ENCODE measurements at regions not wholly inside any gene's neighbourhood (a gene's known extent, or its start where the extent isn't known, plus 50 kb on each side); places are given as distances from the start of the nearest gene placed in this dataset.

DNA sequence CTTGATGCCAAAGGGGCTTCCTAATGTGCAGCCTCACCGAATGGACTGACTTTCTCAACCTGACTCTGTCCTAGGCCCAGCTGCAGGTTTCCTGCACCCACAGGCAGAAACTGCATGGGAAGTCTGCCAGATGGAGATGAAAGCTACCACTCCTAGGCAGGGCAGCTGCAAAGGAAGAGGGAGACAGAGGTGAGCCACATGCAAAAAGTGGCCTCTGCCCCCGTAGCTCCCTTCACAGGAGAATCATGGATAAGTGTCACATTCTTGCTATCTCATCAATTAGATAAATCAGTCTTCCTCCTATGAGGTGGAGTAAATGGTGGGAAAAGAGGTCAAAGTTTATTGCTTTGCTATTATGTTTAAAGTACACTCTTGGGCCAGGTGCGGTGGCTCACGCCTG, 191.3 kb downstream of the ALDH8A1 start:
- Histone ChIP-seq H3K27me3 (no peaks in the 10 kb centered on the region), H3K36me3 (no peaks in the 10 kb centered on the region), H3K9me3 (peaks cover 0 to 4% (median 0%) of the 10 kb centered on the region in 12 donors), H3K4me1 (no peaks in the 10 kb centered on the region), H3K4me3 (no peak overlapping the region), H3K27ac (no peak overlapping the region)
- ATAC-seq (no peak), DNase-seq (no peak)
- 88 to 100% (median 94%) methylated on average over 4 of the region's 4 CpGs for WGBS, 4 donors
- TF ChIP-seq POLR2A (IDR thresholded peaks at IDR 0.05): no peak
- TF ChIP-seq CTCF (IDR thresholded peaks at IDR 0.05): no peak
- intact Hi-C loops (cut with DNase I): no loop called here

GRCh38 chr6:134757911-134758361, 192.0 kb downstream of the ALDH8A1 start:
- WGBS, 4 donors: 90 to 100% (median 99%) methylated on average over 1 of the region's 1 CpG
- no peaks in the 10 kb centered on the region for H3K4me1 ChIP-seq
- intact Hi-C loops (cut with DNase I): no loop called here
- H3K27ac ChIP-seq: no peak overlapping the region
- no peak overlapping the region for H3K4me3 ChIP-seq
- H3K27me3 ChIP-seq: no peaks in the 10 kb centered on the region
- DNase-seq (no peak), ATAC-seq (no peak)
- no peaks in the 10 kb centered on the region for H3K36me3 ChIP-seq
- TF ChIP-seq CTCF (IDR thresholded peaks at IDR 0.05): no peak
- no peak for TF ChIP-seq POLR2A (IDR thresholded peaks at IDR 0.05)
- no peaks in the 10 kb centered on the region for H3K9me3 ChIP-seq

- TF ChIP-seq CTCF (IDR thresholded peaks at IDR 0.05) (no peak), POLR2A (IDR thresholded peaks at IDR 0.05) (no peak)
- DNase-seq (no peak), ATAC-seq (no peak)
- no peak overlapping the region for H3K4me3 ChIP-seq
- intact Hi-C loops (cut with DNase I): no loop called here
- no peaks in the 10 kb centered on the region for H3K9me3 ChIP-seq
- WGBS, 4 donors: 75 to 89% (median 85%) methylated on average over 2 of the region's 2 CpGs
- H3K27ac ChIP-seq: no peak overlapping the region
- no peaks in the 10 kb centered on the region for H3K27me3 ChIP-seq
- H3K4me1 ChIP-seq: no peaks in the 10 kb centered on the region
- no peaks in the 10 kb centered on the region for H3K36me3 ChIP-seq
These were observed 193.4 kb downstream of the ALDH8A1 start for GRCh38 chr6:134756374-134757025.

DNA sequence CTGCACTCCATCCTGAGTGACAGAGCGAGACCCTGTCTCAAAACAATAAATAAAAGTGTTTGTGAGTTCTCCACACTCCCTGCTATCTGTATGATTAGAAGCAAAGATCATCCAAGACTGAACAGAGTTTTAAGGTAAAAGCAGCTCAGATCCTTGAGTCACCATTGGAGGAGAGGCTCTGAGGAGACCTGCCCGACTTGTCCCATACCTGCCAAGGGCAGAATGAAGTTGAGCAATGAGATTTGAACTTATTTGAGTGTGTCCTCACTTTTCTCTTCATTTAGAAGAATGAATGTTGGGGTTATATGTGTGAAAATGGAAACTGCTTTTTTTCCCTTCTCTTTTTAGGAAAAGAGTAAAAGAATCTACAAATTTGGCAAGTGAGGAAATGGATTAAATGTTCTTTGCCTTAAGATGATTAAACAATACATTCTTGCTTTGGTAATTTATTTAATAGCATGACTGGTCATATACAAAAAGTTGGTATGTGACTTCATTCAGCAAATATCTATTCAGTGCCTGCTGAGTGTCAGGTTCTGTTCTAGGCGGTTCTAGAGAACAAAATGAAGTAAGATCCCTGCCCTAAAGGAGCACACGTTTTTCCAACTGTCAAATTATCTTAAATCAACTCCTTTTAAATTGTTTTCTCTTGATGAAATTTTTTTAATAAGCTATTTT, 195.7 kb downstream of the ALDH8A1 start:
- no peak for TF ChIP-seq CTCF (IDR thresholded peaks at IDR 0.05)
- no peak for TF ChIP-seq POLR2A (IDR thresholded peaks at IDR 0.05)
- DNase-seq: no peak
- Histone ChIP-seq H3K27me3 (no peaks in the 10 kb centered on the region), H3K36me3 (no peaks in the 10 kb centered on the region), H3K9me3 (no peaks in the 10 kb centered on the region), H3K4me1 (no peaks in the 10 kb centered on the region), H3K4me3 (no peak overlapping the region), H3K27ac (no peak overlapping the region)
- ATAC-seq: no peak
- intact Hi-C loops (cut with DNase I): no loop called here
- 80 to 84% (median 82%) methylated on average over 4 of the region's 4 CpGs for WGBS, 4 donors

Measured in heart left ventricle (tissue), 16 donors.